ENCODE measurements at regions not wholly inside any gene's neighbourhood (a gene's known extent, or its start where the extent isn't known, plus 50 kb on each side); places are given as distances from the start of the nearest gene placed in this dataset.
"Not testable (repeated sequence)": the region's sequence is repeated elsewhere in the genome, so short reads cannot be mapped to it uniquely, and the experiment has no call there.

GRCh38 chr7:106583706-106584690 lies 77.0 kb downstream of the CCDC71L start:
- no peak for TF ChIP-seq CTCF (IDR thresholded peaks at IDR 0.05)
- TF ChIP-seq POLR2A (IDR thresholded peaks at IDR 0.05), result no peak
- Histone ChIP-seq H3K27ac (no peak overlapping the region), H3K9me3 (no peaks in the 10 kb centered on the region), H3K36me3 (ENCODE audit: low read depth, missing control alignments) (no peaks in the 10 kb centered on the region), H3K4me3 (no peak overlapping the region), H3K27me3 (no peaks in the 10 kb centered on the region), H3K4me1 (no peaks in the 10 kb centered on the region)
- intact Hi-C loops (cut with DNase I; ENCODE audit: low total_unique reads), result no loop called here
- no peak for DNase-seq
- WGBS, 2 donors, result 55 to 67% methylated on average over 5 of the region's 5 CpGs

GRCh38 chr7:106583100-106583499 lies 77.9 kb downstream of the CCDC71L start:
- intact Hi-C loops (cut with DNase I; ENCODE audit: low total_unique reads), result no loop called here
- no peak for DNase-seq
- Histone ChIP-seq H3K27me3 (no peaks in the 10 kb centered on the region), H3K36me3 (ENCODE audit: low read depth, missing control alignments) (no peaks in the 10 kb centered on the region), H3K27ac (no peak overlapping the region), H3K4me1 (no peaks in the 10 kb centered on the region), H3K4me3 (no peak overlapping the region), H3K9me3 (no peaks in the 10 kb centered on the region)
- 89 to 96% methylated on average over 2 of the region's 2 CpGs for WGBS, 2 donors
- TF ChIP-seq POLR2A (IDR thresholded peaks at IDR 0.05) (no peak), CTCF (IDR thresholded peaks at IDR 0.05) (no peak)

- H3K36me3 ChIP-seq (ENCODE audit: low read depth, missing control alignments), result no peaks in the 10 kb centered on the region
- H3K27ac ChIP-seq, result no peak overlapping the region
- no peaks in the 10 kb centered on the region for H3K9me3 ChIP-seq
- no peaks in the 10 kb centered on the region for H3K27me3 ChIP-seq
- 89 to 92% methylated on average over 2 of the region's 2 CpGs for WGBS, 2 donors
- TF ChIP-seq POLR2A (IDR thresholded peaks at IDR 0.05) (no peak), CTCF (IDR thresholded peaks at IDR 0.05) (no peak)
- no peaks in the 10 kb centered on the region for H3K4me1 ChIP-seq
- intact Hi-C loops (cut with DNase I; ENCODE audit: low total_unique reads), result no loop called here
- no peak overlapping the region for H3K4me3 ChIP-seq
- no peak for DNase-seq
Measured at GRCh38 chr7:106582365-106582764, 78.6 kb downstream of the CCDC71L start.

- intact Hi-C loops (cut with DNase I; ENCODE audit: low total_unique reads); H3K27me3 ChIP-seq; H3K4me1 ChIP-seq; H3K4me3 ChIP-seq; H3K36me3 ChIP-seq (ENCODE audit: low read depth, missing control alignments); DNase-seq; H3K27ac ChIP-seq; H3K9me3 ChIP-seq: not testable (repeated sequence)
- 80 to 84% methylated on average over 13 of the region's 13 CpGs for WGBS, 2 donors
Measured at GRCh38 chr7:106579086-106579485, 81.9 kb downstream of the CCDC71L start.

- no peak overlapping the region for H3K27ac ChIP-seq
Measured at GRCh38 chr7:106575138-106575823, 85.7 kb downstream of the CCDC71L start.

More at GRCh38 chr7:106575138-106575823, 85.7 kb downstream of the CCDC71L start:
- Histone ChIP-seq H3K36me3 (ENCODE audit: low read depth, missing control alignments) (no peaks in the 10 kb centered on the region), H3K4me3 (no peak overlapping the region), H3K27me3 (no peaks in the 10 kb centered on the region), H3K4me1 (no peaks in the 10 kb centered on the region), H3K9me3 (no peaks in the 10 kb centered on the region)
- no peak for TF ChIP-seq CTCF (IDR thresholded peaks at IDR 0.05)
- TF ChIP-seq POLR2A (IDR thresholded peaks at IDR 0.05), result no peak
- no peak for DNase-seq
- WGBS, 2 donors, result 87 to 95% methylated on average over 6 of the region's 6 CpGs
- intact Hi-C loops (cut with DNase I; ENCODE audit: low total_unique reads), result no loop called here
